Activated naive CD8-positive, alpha-beta T cell treated with anti-CD3 and anti-CD28 coated beads, Interleukin-2, amount 10 ng/mL, durations not matched to agents 7 days and 5 days (primary cell): ENCODE measurements at regions not wholly inside any gene's neighbourhood (a gene's known extent, or its start where the extent isn't known, plus 50 kb on each side); places are given as distances from the start of the nearest gene placed in this dataset.

Source experiments
- ATAC-seq: fragments of 150-1000 bp; cut with Tn5 transposase; one replicate; pipeline ENCODE4 v1.10.0; 2021; ENCODE audit warnings: low read depth, moderate library complexity
- POLR2A ChIA-PET: fragments of 350-600 bp; sonication (Branson Sonifier 250); formaldehyde crosslinking; loops from one replicate; lab custom pipeline; 2021; ENCODE audit warnings: antibody characterized with exemption; lab: Charles Lee
- DNase-seq: peaks from one replicate; pipeline ENCODE4 v3.0.0; 2021
- H3K27ac Mint-ChIP-seq: one replicate; pipeline ENCODE4 v1.8.0; 2022; ENCODE audit warnings: mild to moderate bottlenecking, mixed read lengths
- H3K27me3 Mint-ChIP-seq: one replicate; pipeline ENCODE4 v1.8.0; 2022; ENCODE audit warnings: mild to moderate bottlenecking, moderate library complexity, mixed read lengths
- H3K36me3 Mint-ChIP-seq: one replicate; pipeline ENCODE4 v1.8.0; 2021; ENCODE audit warnings: mild to moderate bottlenecking, mixed read lengths
- H3K4me1 Mint-ChIP-seq: one replicate; pipeline ENCODE4 v1.8.0; 2021; ENCODE audit warnings: mixed read lengths
- H3K4me3 Mint-ChIP-seq: one replicate; pipeline ENCODE4 v1.8.0; 2022; ENCODE audit warnings: mild to moderate bottlenecking, moderate library complexity, mixed read lengths
- H3K9me3 Mint-ChIP-seq: one replicate; pipeline ENCODE4 v1.8.0; 2021; ENCODE audit warnings: mixed read lengths

DNA sequence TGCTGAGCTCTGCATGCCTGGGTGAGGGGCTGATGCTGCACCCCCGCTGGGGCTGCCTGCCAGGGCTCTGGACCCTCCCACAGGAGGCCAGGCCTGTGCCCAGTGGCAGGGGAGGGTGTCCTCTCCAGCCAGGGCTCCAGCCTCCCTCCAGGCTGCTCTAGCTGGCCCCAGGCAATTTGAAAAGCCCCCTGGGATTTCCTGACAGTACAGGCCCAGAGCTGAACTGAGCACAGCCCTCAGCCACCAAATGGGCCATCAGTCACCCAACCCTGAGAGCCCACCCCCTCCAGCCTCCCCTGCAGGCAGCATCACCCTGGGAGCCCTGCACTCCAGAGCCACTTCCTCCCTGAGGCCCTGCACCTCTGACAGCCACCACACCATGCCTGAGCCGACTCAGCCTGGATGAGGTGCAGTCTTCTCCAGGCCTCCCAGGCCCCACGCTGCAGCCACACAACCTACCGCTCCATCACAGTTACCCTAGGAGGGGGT lies 101.8 kb upstream of the RET start:
- Mint-ChIP-seq H3K27me3 (peaks cover 8% of the 10 kb centered on the region), H3K9me3 (no peaks in the 10 kb centered on the region), H3K4me1 (peaks cover 7% of the 10 kb centered on the region), H3K27ac (no peak overlapping the region), H3K36me3 (no peaks in the 10 kb centered on the region), H3K4me3 (no peak overlapping the region)
- DNase-seq: peak; percentile 29
- POLR2A ChIA-PET: no interaction called here
- ATAC-seq: peak; percentile 75

DNA sequence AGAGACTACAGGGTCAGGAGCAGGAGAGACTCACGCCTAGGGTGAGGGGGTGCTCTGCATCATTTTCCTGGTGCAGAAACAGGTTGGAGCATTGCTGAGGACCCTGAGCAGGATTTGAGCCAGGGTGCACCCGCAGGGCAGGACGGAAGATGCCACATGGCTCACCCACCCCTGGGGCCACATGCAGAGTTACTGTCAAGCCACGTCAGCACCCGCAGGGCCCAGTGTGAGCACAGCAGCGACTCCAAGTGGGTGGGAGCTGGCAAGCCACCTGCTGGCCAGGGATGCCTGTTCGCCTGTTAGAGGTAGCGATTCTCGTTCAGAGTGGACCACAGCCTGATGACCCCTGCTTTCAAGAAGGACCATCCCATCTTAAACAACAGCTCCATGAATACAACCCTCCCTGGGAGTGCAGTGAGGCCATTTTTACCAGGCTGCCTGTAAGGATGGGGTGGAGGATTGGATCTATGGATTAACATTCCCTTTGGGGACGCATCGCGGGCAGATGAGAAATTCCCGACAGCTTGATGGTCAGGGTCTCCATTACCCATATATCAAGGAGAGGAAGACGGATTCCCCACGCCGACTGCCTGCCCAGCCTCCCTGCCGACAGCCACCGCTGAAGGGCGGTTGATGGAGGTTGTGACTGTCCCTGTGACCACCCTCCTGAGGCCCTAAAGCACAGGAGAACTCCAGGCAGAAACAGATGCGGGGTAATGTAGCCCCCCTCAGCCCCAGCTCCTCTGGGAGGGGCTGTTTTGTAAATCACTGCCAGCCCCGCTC lies 101.1 kb upstream of the RET start:
- ATAC-seq: no peak

DNA sequence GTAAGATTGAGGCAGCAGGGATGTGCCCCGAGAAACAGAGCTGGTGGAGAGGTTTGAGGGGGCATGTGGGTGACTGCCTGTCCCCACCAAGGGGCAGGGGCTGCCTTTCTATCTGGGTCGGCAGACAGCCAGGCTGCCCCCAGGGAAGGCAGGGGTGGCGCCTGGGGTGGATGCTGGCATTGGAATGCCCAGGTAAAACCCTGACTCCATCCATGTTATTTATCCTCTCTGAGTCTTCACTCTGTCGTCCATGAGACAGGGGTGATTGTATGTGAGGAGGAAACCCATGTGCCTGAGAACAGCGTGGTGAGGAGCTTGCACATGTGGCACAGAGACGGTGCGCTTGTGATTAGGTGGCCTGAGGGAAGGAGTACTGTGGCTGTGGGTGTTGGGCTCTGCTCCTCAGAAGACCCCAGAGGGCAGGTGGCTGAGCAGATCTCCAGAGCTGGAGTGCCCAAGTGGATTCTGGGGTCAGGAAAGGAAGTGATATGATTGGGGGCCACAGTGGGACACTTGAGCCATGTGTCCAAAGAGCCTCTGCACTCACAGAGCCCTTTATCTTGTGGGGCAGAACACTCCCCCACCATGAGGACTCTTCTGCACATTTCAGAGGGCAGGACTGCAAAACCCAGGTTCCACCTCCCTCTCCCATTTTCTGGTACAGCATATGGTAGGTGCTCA lies 100.4 kb upstream of the RET start:
- Mint-ChIP-seq H3K36me3 (no peaks in the 10 kb centered on the region), H3K27ac (no peak overlapping the region), H3K27me3 (peaks cover 6% of the 10 kb centered on the region), H3K9me3 (no peaks in the 10 kb centered on the region), H3K4me1 (peaks cover 7% of the 10 kb centered on the region), H3K4me3 (no peak overlapping the region)
- POLR2A ChIA-PET: no interaction called here
- ATAC-seq (no peak), DNase-seq (peak; percentile 17)

More for the DNA sequence above, 101.1 kb upstream of the RET start:
- no peak overlapping the region for H3K27ac Mint-ChIP-seq
- no peaks in the 10 kb centered on the region for H3K9me3 Mint-ChIP-seq
- peaks cover 8% of the 10 kb centered on the region for H3K27me3 Mint-ChIP-seq
- POLR2A ChIA-PET: no interaction called here
- peaks cover 7% of the 10 kb centered on the region for H3K4me1 Mint-ChIP-seq
- DNase-seq: peak; percentile 20
- no peaks in the 10 kb centered on the region for H3K36me3 Mint-ChIP-seq
- H3K4me3 Mint-ChIP-seq: no peak overlapping the region

DNA sequence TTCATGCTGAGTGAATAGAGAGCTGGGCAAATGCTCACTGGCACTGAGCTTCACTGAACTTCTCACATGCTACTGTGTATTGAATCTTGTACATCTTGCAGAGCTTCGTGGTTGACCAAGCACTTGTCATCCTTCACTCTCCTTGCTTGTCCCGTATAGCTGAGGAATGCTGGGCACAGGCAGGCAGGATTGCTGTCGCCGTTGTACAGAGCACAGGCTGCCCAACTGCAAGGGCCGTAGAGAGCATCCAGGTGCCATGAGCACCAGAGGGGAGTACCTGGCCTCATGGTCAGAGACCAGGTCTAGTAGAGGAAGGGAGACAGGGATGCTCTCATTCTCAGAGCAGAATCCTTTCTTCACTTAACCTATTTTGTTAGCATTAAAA lies 99.8 kb upstream of the RET start:
- Mint-ChIP-seq H3K4me3 (no peak overlapping the region), H3K27ac (no peak overlapping the region), H3K9me3 (no peaks in the 10 kb centered on the region), H3K27me3 (peaks cover 6% of the 10 kb centered on the region), H3K4me1 (peaks cover 7% of the 10 kb centered on the region), H3K36me3 (no peaks in the 10 kb centered on the region)
- ATAC-seq (no peak), DNase-seq (peak; percentile 14)
- POLR2A ChIA-PET: no interaction called here

DNA sequence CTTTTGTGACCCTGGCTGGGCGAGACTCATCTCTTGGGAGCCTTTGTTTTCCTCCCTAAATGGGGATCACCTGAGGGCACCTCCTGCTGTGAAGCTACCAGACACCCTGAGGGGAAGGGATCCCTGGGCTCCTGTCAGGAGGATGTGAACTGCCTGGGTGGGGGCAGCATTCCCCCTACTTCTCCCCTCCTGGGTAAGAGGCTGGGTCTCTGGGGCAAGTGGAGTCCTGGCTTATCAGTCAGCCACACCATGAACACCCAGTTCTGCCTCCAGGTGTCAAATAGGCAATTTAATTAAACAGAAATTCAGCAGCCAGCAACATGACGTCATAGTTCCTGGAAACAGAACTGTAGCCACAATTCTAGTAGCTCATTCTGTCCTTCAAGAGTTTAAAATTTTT lies 97.7 kb upstream of the RET start:
- Mint-ChIP-seq H3K9me3 (no peaks in the 10 kb centered on the region), H3K4me1 (peaks cover 7% of the 10 kb centered on the region), H3K36me3 (no peaks in the 10 kb centered on the region), H3K27ac (peak overlapping the region; percentile 22), H3K27me3 (no peaks in the 10 kb centered on the region), H3K4me3 (peak overlapping the region; percentile 9)
- DNase-seq (peak; percentile 23), ATAC-seq (peak; percentile 21)
- POLR2A ChIA-PET: no interaction called here

DNA sequence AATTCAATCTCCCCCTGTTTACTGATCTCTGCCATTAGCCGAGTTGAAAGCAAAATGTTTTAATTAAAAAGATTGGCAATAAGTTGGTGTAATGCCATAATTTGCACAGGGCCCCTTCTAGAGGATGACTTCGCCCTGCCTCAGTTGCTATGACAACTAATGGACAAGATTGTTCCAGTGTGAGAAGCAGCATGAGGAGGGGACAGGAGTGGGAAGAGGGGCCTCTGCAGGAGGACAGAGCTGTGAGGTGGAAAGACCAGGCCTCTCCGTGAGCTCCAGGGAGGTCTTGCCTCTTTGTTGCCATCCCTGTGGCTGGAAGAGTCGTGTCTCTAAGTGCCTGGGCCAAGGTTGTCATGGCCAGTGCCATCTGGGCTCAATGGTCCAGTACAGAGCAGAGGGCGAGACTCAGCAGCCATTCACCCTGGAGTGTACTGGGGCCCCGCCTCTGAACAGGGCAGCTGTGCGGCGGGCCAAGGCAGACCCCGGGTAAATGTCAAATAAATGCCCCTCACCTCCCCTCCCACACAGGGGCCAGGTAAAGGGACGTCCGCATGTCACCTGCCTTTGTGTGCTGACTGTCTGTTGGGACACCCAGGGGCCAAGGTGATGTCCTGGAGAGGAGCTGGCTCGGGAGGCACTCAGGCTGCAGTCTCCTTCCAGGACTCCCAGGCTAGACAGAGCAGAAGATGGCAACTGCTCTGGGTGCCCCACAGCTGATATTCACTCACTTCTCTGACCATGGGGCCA lies 97.0 kb upstream of the RET start:
- POLR2A ChIA-PET: no interaction called here
- no peaks in the 10 kb centered on the region for H3K27me3 Mint-ChIP-seq
- no peak overlapping the region for H3K4me3 Mint-ChIP-seq
- H3K36me3 Mint-ChIP-seq: no peaks in the 10 kb centered on the region
- no peak for DNase-seq
- H3K4me1 Mint-ChIP-seq: peaks cover 7% of the 10 kb centered on the region
- H3K27ac Mint-ChIP-seq: peak overlapping the region; percentile 22
- no peak for ATAC-seq
- H3K9me3 Mint-ChIP-seq: no peaks in the 10 kb centered on the region

DNA sequence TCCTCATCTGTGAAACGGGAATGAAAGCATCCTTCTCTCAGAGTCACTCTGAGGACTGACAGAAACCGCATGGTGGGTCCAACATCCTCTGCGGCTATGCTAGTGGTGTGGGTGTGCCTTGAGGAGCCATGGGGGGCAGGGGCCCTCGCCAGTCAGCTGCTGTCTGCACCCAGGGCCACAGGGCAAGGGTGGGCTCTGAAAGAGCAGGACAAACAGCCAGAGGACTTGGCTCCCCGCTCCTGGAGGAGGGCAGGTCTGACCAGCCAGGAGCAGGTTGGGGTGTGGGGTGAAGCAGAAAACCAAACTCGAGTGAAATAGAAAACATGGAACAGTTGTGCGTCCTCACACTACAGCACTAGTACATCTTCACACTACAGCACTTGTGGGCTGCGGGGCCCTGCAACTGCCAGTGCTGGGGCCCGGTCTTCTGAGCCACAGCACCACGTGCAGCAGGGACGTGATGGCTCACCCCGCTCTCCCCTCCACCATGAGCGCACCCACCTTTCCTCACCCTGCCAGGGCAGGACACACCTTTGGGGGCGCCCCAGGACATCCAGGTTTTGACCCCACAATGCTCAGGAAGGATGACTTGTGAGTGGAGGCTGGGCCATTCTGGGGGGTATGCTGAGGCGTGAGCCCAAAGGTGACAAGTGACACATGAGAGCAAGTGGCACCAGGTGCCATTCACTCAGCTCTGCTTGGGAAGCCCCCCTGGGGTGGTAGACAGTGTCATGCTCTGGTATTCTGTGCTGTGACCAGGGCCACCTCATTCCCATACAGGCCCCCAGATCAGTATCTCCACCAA lies 96.1 kb upstream of the RET start:
- H3K36me3 Mint-ChIP-seq: no peaks in the 10 kb centered on the region
- H3K27me3 Mint-ChIP-seq: no peaks in the 10 kb centered on the region
- no peak overlapping the region for H3K4me3 Mint-ChIP-seq
- POLR2A ChIA-PET: no interaction called here
- ATAC-seq (no peak), DNase-seq (peak; percentile 22)
- no peak overlapping the region for H3K27ac Mint-ChIP-seq
- H3K4me1 Mint-ChIP-seq: peaks cover 7% of the 10 kb centered on the region
- no peaks in the 10 kb centered on the region for H3K9me3 Mint-ChIP-seq

DNA sequence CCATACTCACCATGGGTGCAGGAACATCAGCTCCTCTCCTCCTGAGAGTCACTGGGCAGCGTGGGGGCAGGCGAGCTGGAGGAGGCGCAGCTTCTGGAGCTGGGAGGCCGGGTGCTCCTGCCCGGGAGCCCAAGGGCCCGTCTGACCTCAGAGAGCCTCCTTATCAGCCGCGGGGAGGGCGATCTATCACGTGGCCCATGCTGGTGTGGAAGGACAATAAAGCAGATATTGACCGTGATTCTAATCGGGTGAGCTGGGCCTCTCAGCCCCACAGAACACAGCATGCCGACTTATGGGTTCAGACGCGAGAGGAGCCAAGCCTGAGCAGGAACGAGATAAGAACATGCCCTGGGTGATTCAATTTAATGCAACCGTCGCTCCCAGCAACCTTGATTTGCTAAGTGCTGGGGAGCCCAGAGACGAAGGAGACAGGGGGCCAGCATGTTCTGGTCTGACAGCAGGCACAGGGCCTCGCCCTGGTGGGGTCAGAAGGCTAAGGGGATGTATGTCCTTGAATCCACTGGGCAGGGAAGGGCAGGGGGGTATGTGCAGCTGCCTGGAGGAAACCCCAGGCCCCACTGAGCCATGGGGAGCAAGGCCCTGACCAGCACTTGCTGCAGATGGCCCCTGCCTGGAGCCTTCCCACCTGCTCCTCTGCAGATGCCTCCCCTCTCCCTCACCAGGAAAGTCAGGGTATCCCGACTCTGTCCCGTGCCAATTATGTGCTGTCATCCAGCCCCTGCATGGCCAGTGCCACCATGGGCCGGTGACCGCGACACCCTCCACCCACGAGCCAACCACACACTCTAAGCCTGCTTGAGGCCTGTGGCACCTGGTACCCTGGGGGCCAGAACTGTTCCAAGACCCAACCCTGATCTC lies 95.3 kb upstream of the RET start:
- no peak for DNase-seq
- Mint-ChIP-seq H3K4me3 (no peak overlapping the region), H3K27me3 (no peaks in the 10 kb centered on the region), H3K27ac (no peak overlapping the region), H3K9me3 (no peaks in the 10 kb centered on the region), H3K36me3 (no peaks in the 10 kb centered on the region), H3K4me1 (peaks cover 7% of the 10 kb centered on the region)
- ATAC-seq: no peak
- POLR2A ChIA-PET: no interaction called here

DNA sequence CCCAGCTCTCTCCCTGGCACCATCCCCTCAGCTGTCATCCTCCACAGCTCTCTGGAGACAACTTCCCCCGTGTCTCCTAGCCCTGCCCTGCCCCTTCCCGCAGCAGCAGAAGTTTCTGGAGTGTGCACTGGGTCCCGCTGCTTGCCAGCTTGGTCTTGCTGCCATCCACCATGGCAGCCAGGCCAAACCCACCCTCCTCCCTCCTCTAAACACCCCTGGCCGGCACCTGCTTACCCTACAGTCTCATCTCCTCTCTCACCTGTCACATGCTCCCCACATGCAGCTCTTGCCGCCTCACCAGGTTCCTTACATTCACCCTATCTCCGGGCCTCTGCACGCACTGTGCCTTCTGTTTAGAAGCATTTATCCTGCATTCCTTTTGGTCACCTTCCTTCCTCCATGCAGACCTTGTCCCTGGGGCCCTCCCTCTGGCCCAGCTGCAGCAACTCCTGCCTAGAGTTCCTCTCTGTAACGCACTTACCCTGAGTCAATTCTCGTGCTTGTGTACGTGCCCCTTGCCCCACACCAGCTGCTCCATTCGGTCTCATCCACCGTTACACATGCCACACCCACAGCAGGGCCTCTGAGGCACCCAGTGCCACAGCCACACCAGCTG lies 93.9 kb upstream of the RET start:
- POLR2A ChIA-PET: no interaction called here
- Mint-ChIP-seq H3K4me1 (peaks cover 7% of the 10 kb centered on the region), H3K27ac (no peak overlapping the region), H3K9me3 (no peaks in the 10 kb centered on the region), H3K36me3 (no peaks in the 10 kb centered on the region), H3K27me3 (no peaks in the 10 kb centered on the region), H3K4me3 (no peak overlapping the region)
- ATAC-seq (no peak), DNase-seq (no peak)

DNA sequence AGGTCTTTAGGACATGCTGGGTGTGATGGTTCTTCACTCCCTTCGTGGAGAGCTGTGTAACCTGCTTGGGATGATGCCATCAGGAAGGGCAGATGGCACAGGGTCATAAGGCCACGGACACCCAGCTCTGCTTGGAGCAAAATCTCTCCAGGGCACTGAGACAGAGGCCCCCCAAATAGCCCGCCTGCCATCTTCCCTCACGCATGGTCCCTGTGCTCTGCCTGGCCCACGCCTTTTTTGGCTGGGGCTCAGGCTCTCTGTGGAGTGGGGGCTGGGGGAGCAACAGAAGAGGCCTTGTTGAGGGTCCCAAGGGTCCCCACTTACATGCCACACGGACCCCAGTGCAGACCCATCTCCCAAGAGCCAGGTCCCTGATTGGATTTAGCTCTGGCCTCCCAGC lies 93.3 kb upstream of the RET start:
- Mint-ChIP-seq H3K36me3 (no peaks in the 10 kb centered on the region), H3K27me3 (no peaks in the 10 kb centered on the region), H3K27ac (no peak overlapping the region), H3K4me3 (no peak overlapping the region), H3K9me3 (no peaks in the 10 kb centered on the region), H3K4me1 (peaks cover 7% of the 10 kb centered on the region)
- ATAC-seq (no peak), DNase-seq (no peak)
- POLR2A ChIA-PET: no interaction called here

DNA sequence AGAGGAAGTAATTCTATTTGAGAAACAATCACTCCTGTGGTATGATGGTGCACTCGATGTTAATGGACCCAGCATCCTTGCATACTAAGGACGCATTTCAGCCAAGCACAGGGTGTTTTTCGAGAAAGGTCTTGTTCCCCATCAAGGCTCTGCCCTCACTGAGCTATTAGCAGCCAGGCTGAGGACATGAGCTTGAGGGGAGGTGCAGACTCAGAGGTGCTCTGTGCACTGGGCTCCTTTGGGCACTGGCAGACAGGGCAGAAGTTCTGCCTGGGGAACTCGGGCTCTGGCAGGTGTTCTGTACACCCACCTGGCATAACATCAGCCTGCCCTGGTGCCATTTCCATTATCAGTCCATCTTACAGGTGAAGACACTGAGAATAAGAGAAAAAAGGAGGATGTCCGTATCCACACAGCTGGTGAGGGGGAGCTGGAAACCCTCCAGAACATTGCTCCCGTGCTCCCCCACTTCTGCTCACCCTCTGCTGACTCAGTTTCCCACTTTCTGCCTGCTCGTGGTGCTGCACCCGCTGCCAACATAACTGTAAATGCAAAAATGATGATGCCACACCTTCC lies 92.7 kb upstream of the RET start:
- no peak overlapping the region for H3K27ac Mint-ChIP-seq
- no peak overlapping the region for H3K4me3 Mint-ChIP-seq
- POLR2A ChIA-PET: no interaction called here
- no peaks in the 10 kb centered on the region for H3K9me3 Mint-ChIP-seq
- H3K27me3 Mint-ChIP-seq: no peaks in the 10 kb centered on the region
- DNase-seq (no peak), ATAC-seq (no peak)
- H3K36me3 Mint-ChIP-seq: no peaks in the 10 kb centered on the region
- peaks cover 11% of the 10 kb centered on the region for H3K4me1 Mint-ChIP-seq
